Head of caudate nucleus (tissue), 42 donors: ENCODE measurements at regions not wholly inside any gene's neighbourhood (a gene's known extent, or its start where the extent isn't known, plus 50 kb on each side); places are given as distances from the start of the nearest gene placed in this dataset.

Experiments used
- DNase-seq, 42 donors: peaks; one replicate each; pipeline versions ENCODE4 v3.0.0 to v3.0.0-alpha.2; 2020 to 2021; ENCODE audit warnings: mixed read lengths in 7 of 42
- intact Hi-C: fragments of 100-400 bp; cut with DNase I; formaldehyde crosslinking; loops from one replicate; pipeline ENCODE4 v1.15.0; 2022

GRCh38 chr12:3928538-3929184, 55.5 kb upstream of the PARP11 start:
- intact Hi-C loops: no loop called here
- DNase-seq: no peak

GRCh38 chr12:3925621-3926020, 52.4 kb upstream of the PARP11 start:
- DNase-seq: no peak

DNA sequence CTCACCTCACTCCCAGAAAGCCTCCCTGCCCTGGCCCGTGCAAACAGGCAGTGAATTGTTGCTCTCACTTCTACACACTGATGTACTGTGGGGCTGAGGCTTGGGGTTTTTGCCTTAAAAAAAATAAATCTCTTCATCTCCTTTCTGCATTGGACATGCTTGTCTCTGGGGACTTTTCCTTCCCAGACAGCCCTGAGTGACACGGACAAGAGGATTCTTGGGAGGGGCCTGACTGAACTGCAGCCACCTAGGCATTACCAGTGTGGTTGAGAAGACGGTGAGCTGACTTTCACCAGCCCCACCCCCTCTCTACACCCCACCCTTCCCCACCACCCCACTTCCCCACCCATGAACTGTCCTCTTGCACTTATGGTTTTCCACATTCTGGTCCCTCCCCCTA, 51.6 kb upstream of the PARP11 start:
- DNase-seq: no peak
- intact Hi-C loops: no loop called here

More at GRCh38 chr12:3925621-3926020, 52.4 kb upstream of the PARP11 start:
- intact Hi-C loops: no loop called here

- DNase-seq: no peak
- intact Hi-C loops: no loop called here
These were observed 49.8 kb upstream of the PARP11 start for GRCh38 chr12:3923021-3923420.
